Neural cell (in vitro differentiated cells): ENCODE measurements at regions not wholly inside any gene's neighbourhood (a gene's known extent, or its start where the extent isn't known, plus 50 kb on each side); places are given as distances from the start of the nearest gene placed in this dataset.

Source experiments
- EP300 ChIP-seq: fragments of 450-650 bp; conservative IDR thresholded peaks from 2 replicates; pipeline ENCODE4 v1.6.1; 2014; ENCODE audit warnings: antibody characterized with exemption, mild to moderate bottlenecking, moderate library complexity; ENCODE audit not compliant: poor library complexity, severe bottlenecking
- EZH2 ChIP-seq: fragments of 200-600, 300-800 bp; shearing (Covaris generic), sonication (generic); IDR thresholded peaks from 2 replicates; pipeline ENCODE4 v1.6.1; 2014; ENCODE audit warnings: antibody characterized with exemption, low read length, borderline replicate concordance, mild to moderate bottlenecking; ENCODE audit not compliant: insufficient read depth, poor library complexity, severe bottlenecking
- RAD21 ChIP-seq: fragments of 450-650 bp; conservative IDR thresholded peaks from 2 replicates; pipeline ENCODE4 v1.6.1; 2014; ENCODE audit warnings: antibody characterized with exemption, mild to moderate bottlenecking, moderate library complexity
- SMC3 ChIP-seq: fragments of 450-650 bp; conservative IDR thresholded peaks from 2 replicates; pipeline ENCODE4 v1.6.1; 2014; ENCODE audit warnings: antibody characterized with exemption, mild to moderate bottlenecking, moderate library complexity; ENCODE audit not compliant: poor library complexity
- TF ChIP-seq, protein P1 (sequence below): IDR thresholded peaks from 2 replicates; pipeline ENCODE4 v1.6.1; 2012; ENCODE audit warnings: borderline replicate concordance
- TF ChIP-seq, protein P2 (sequence below): fragments of 450-650 bp; IDR thresholded peaks from 2 replicates; pipeline ENCODE4 v1.5.1; 2014; ENCODE audit warnings: antibody characterized with exemption, mild to moderate bottlenecking, moderate library complexity; ENCODE audit not compliant: poor library complexity, severe bottlenecking

DNA sequence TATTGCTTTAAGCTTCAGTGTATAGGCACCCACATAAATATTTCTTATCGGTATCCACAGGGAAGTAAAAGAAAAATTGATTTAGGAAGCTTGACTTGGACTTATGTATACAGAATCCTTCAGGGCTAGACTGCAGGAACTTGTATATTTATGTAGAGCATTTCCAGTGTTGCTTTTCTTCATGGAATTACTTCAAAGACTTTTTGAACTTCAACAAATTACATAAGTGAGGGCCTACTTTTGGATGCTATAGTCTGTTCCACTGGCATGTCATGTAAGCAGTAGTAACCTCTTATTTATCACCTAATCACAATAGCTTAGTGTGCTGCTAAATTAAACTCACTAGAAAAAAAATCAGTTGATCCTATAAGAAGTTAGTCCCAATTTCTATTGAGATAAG lies 557.9 kb upstream of the SLITRK6 start:
- TF ChIP-seq RAD21 = no peak
- TF ChIP-seq, protein P1, sequence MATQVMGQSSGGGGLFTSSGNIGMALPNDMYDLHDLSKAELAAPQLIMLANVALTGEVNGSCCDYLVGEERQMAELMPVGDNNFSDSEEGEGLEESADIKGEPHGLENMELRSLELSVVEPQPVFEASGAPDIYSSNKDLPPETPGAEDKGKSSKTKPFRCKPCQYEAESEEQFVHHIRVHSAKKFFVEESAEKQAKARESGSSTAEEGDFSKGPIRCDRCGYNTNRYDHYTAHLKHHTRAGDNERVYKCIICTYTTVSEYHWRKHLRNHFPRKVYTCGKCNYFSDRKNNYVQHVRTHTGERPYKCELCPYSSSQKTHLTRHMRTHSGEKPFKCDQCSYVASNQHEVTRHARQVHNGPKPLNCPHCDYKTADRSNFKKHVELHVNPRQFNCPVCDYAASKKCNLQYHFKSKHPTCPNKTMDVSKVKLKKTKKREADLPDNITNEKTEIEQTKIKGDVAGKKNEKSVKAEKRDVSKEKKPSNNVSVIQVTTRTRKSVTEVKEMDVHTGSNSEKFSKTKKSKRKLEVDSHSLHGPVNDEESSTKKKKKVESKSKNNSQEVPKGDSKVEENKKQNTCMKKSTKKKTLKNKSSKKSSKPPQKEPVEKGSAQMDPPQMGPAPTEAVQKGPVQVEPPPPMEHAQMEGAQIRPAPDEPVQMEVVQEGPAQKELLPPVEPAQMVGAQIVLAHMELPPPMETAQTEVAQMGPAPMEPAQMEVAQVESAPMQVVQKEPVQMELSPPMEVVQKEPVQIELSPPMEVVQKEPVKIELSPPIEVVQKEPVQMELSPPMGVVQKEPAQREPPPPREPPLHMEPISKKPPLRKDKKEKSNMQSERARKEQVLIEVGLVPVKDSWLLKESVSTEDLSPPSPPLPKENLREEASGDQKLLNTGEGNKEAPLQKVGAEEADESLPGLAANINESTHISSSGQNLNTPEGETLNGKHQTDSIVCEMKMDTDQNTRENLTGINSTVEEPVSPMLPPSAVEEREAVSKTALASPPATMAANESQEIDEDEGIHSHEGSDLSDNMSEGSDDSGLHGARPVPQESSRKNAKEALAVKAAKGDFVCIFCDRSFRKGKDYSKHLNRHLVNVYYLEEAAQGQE = no peak
- TF ChIP-seq, protein P2, sequence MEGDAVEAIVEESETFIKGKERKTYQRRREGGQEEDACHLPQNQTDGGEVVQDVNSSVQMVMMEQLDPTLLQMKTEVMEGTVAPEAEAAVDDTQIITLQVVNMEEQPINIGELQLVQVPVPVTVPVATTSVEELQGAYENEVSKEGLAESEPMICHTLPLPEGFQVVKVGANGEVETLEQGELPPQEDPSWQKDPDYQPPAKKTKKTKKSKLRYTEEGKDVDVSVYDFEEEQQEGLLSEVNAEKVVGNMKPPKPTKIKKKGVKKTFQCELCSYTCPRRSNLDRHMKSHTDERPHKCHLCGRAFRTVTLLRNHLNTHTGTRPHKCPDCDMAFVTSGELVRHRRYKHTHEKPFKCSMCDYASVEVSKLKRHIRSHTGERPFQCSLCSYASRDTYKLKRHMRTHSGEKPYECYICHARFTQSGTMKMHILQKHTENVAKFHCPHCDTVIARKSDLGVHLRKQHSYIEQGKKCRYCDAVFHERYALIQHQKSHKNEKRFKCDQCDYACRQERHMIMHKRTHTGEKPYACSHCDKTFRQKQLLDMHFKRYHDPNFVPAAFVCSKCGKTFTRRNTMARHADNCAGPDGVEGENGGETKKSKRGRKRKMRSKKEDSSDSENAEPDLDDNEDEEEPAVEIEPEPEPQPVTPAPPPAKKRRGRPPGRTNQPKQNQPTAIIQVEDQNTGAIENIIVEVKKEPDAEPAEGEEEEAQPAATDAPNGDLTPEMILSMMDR = no peak
- no peak for TF ChIP-seq SMC3
- no peak for TF ChIP-seq EZH2
- TF ChIP-seq EP300 = no peak
